Sigmoid colon (tissue), 4 donors: ENCODE measurements at regions not wholly inside any gene's neighbourhood (a gene's known extent, or its start where the extent isn't known, plus 50 kb on each side); places are given as distances from the start of the nearest gene placed in this dataset.

Experiments used
- CTCF ChIP-seq, 4 experiments: fragments of 450-650 bp in 3 of 4; fragments of 200-600 bp in 1 of 4; IDR thresholded peaks; one replicate each; pipeline ENCODE4 v1.5.1; 2016 to 2019; ENCODE audit warnings: antibody characterized with exemption in 4 of 4, mild to moderate bottlenecking in 3 of 4, moderate library complexity in 2 of 4
- EP300 ChIP-seq, 4 donors: sonication (generic); formaldehyde crosslinking; IDR thresholded peaks; one replicate each; pipeline ENCODE4 v1.6.1; 2017; ENCODE audit warnings: antibody characterized with exemption in 4 of 4
- POLR2A ChIP-seq, 2 donors: fragments of 450-650 bp; IDR thresholded peaks; one replicate each; pipeline ENCODE4 v1.6.1; 2016; ENCODE audit warnings: antibody characterized with exemption in 2 of 2, mild to moderate bottlenecking in 2 of 2, moderate library complexity in 2 of 2
- POLR2AphosphoS5 ChIP-seq, 4 donors: sonication (generic); formaldehyde crosslinking; IDR thresholded peaks; one replicate each; pipeline ENCODE4 v1.6.1; 2017; ENCODE audit warnings: antibody characterized with exemption in 4 of 4

GRCh38 chr6:128569732-128570679, 49.6 kb upstream of the PTPRK start:
- TF ChIP-seq EP300 (IDR thresholded peaks at IDR 0.05) (no peak), POLR2AphosphoS5 (IDR thresholded peaks at IDR 0.05) (no peak), POLR2A (IDR thresholded peaks at IDR 0.05) (no peak), CTCF (IDR thresholded peaks at IDR 0.05) (no peak)
